ENCODE measurements at regions not wholly inside any gene's neighbourhood (a gene's known extent, or its start where the extent isn't known, plus 50 kb on each side); places are given as distances from the start of the nearest gene placed in this dataset.

DNA sequence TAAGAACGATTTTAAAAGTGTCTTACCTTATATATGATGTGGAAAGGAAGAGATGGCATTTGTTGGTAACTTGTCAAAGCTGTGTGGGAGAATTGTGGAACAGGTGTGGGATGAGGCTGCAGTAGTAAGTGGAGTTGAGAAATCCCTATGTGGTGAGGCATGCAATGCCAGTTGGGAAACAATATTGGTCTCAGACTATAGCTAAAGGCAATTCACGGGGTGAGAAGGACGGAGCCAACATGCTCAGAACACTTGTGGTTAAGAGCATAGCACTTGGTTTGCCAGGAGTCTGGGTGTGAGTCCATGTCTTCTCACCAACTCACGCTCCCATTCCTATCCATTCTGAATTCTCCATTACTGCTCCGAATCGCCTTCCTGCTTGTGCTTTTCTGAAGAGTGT is 615.6 kb upstream of the ADAMTS9 start:
- POLR2A ChIA-PET, result no interaction called here
- Histone ChIP-seq H3K4me3 (ENCODE audit: low read depth, low read length) (no peak overlapping the region), H3K9me3 (ENCODE audit: control insufficient read depth, insufficient read depth, low read length) (no peaks in the 10 kb centered on the region), H3K27ac (ENCODE audit: low read depth, low read length) (no peak overlapping the region), H3K27me3 (ENCODE audit: control insufficient read depth, insufficient read depth, low read length) (no peaks in the 10 kb centered on the region)
- no peak for DNase-seq (ENCODE audit: low read depth, low spot score)
- CTCF ChIA-PET, result no interaction called here
- TF ChIP-seq, protein P1, sequence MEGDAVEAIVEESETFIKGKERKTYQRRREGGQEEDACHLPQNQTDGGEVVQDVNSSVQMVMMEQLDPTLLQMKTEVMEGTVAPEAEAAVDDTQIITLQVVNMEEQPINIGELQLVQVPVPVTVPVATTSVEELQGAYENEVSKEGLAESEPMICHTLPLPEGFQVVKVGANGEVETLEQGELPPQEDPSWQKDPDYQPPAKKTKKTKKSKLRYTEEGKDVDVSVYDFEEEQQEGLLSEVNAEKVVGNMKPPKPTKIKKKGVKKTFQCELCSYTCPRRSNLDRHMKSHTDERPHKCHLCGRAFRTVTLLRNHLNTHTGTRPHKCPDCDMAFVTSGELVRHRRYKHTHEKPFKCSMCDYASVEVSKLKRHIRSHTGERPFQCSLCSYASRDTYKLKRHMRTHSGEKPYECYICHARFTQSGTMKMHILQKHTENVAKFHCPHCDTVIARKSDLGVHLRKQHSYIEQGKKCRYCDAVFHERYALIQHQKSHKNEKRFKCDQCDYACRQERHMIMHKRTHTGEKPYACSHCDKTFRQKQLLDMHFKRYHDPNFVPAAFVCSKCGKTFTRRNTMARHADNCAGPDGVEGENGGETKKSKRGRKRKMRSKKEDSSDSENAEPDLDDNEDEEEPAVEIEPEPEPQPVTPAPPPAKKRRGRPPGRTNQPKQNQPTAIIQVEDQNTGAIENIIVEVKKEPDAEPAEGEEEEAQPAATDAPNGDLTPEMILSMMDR (IDR thresholded peaks at IDR 0.05; ENCODE audit: low read depth, low read length), result no peak

DNA sequence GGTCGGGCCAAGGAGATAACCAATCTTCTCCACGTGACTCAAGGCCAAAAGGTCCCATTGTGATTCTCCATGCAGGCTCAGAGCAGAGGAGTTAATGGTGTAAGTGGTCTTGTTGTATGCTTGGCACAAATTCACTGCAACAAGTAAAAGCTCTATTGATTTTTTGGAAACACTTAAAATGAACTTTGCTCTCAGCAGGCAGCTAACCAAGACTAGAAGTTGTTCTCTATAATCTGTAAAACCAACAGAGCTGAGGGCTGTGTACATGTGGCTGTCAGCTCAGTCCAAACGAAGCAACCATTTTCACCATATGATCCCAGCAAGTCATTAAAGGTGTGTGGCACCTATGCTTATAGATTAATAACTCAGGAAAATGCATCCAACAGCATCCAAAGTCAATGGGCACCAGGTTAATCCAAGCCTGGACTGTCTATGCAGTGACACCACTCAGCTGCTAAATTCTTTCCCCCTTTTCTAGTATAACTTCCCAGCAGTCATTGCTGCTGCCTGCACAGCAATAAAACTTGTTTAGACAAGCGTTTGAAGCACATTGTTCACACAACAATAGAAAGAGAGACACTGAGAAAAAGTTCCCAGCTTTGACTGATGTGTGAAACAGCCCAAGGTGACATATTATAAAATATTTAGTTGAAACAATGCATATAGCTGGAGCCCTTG is 603.8 kb upstream of the ADAMTS9 start:
- Histone ChIP-seq H3K27me3 (ENCODE audit: control insufficient read depth, insufficient read depth, low read length) (peaks cover 6% of the 10 kb centered on the region), H3K27ac (ENCODE audit: low read depth, low read length) (no peak overlapping the region), H3K9me3 (ENCODE audit: control insufficient read depth, insufficient read depth, low read length) (no peaks in the 10 kb centered on the region), H3K4me3 (ENCODE audit: low read depth, low read length) (no peak overlapping the region)
- ChIA-PET CTCF (no interaction called here), POLR2A (no interaction called here)
- DNase-seq (ENCODE audit: low read depth, low spot score), result no peak
- TF ChIP-seq, protein P1 (IDR thresholded peaks at IDR 0.05; ENCODE audit: low read depth, low read length), result no peak

DNA sequence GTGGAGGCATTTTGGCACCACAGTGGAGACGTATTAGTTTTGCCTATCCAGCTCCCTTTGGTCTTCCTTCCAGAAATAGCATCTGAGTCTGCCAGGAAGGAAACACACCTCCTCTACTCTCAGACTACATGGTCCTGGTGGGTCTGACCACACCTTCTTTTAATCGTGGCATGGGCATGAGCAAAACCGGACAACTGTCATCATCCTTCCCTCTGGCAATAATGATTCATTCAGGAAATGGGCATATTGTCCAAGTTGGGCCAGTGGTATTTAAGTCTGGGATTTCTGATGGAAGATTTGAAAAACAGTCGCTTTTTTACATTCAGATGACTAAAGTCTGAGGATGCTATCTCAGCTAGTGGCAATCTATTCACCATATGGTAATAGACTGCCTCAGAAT is 601.0 kb upstream of the ADAMTS9 start:
- H3K4me3 ChIP-seq (ENCODE audit: low read depth, low read length), result no peak overlapping the region
- no peaks in the 10 kb centered on the region for H3K9me3 ChIP-seq (ENCODE audit: control insufficient read depth, insufficient read depth, low read length)
- TF ChIP-seq, protein P1 (IDR thresholded peaks at IDR 0.05; ENCODE audit: low read depth, low read length), result no peak
- ChIA-PET POLR2A (no interaction called here), CTCF (no interaction called here)
- no peak overlapping the region for H3K27ac ChIP-seq (ENCODE audit: low read depth, low read length)
- DNase-seq (ENCODE audit: low read depth, low spot score), result no peak
- H3K27me3 ChIP-seq (ENCODE audit: control insufficient read depth, insufficient read depth, low read length), result peaks cover 3% of the 10 kb centered on the region

DNA sequence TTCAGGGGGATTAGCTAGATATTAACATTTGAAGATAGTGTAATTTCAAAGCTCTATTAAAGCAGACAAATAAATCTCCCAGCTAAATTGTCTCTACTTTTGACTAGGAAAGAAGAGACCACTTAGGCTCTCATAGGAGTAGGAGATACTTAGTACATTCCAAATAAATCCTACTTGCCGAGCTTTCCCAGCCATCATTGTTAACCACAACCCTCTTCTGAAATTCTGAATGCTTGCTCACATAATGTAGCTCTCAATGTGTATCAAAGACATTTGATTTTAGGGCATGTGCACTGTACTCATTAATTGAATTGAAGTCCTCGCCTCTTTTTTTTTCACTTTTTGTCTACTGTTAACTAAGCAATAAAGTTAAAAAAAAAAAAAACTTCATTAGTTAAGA is 598.2 kb upstream of the ADAMTS9 start:
- Histone ChIP-seq H3K9me3 (ENCODE audit: control insufficient read depth, insufficient read depth, low read length) (no peaks in the 10 kb centered on the region), H3K27ac (ENCODE audit: low read depth, low read length) (no peak overlapping the region), H3K27me3 (ENCODE audit: control insufficient read depth, insufficient read depth, low read length) (peaks cover 2% of the 10 kb centered on the region), H3K4me3 (ENCODE audit: low read depth, low read length) (no peak overlapping the region)
- POLR2A ChIA-PET, result no interaction called here
- TF ChIP-seq, protein P1 (IDR thresholded peaks at IDR 0.05; ENCODE audit: low read depth, low read length), result no peak
- CTCF ChIA-PET, result no interaction called here
- DNase-seq (ENCODE audit: low read depth, low spot score), result no peak

DNA sequence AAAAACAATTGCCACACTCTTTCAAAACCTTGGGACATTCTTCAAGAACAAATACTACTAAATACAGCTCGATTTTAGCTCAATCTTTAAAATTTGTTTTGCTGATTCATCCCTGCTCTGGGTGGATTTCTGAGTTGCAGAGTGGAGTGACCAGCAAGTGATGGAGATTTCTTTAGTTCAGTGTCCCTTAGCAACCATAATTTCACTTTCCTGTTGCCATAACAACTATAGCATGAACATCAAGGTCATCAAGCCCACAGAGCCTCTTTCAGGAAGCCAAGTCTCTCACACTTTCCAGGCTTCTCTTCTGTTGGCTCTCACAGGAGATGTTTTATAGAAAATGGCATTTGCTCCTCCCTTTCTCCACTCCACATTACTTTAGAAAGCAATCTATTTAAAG is 597.2 kb upstream of the ADAMTS9 start:
- Histone ChIP-seq H3K27ac (ENCODE audit: low read depth, low read length) (no peak overlapping the region), H3K4me3 (ENCODE audit: low read depth, low read length) (no peak overlapping the region), H3K27me3 (ENCODE audit: control insufficient read depth, insufficient read depth, low read length) (no peaks in the 10 kb centered on the region), H3K9me3 (ENCODE audit: control insufficient read depth, insufficient read depth, low read length) (no peaks in the 10 kb centered on the region)
- POLR2A ChIA-PET, result no interaction called here
- TF ChIP-seq, protein P1 (IDR thresholded peaks at IDR 0.05; ENCODE audit: low read depth, low read length), result no peak
- DNase-seq (ENCODE audit: low read depth, low spot score), result no peak
- CTCF ChIA-PET, result no interaction called here
